IPS-18a (cell line): ENCODE measurements at regions not wholly inside any gene's neighbourhood (a gene's known extent, or its start where the extent isn't known, plus 50 kb on each side); places are given as distances from the start of the nearest gene placed in this dataset.

Experiments used
- H3K27ac ChIP-seq: one replicate; pipeline ENCODE4 v1.5.1; 2013; ENCODE audit warnings: low read length
- H3K27me3 ChIP-seq: one replicate; pipeline ENCODE4 v1.6.1; 2013; ENCODE audit warnings: mild to moderate bottlenecking, low read length; ENCODE audit not compliant: control insufficient read depth, insufficient read depth
- H3K36me3 ChIP-seq: one replicate; pipeline ENCODE4 v1.6.1; 2013; ENCODE audit warnings: low read depth, low read length; ENCODE audit not compliant: control insufficient read depth
- H3K4me1 ChIP-seq: one replicate; pipeline ENCODE4 v1.6.1; 2013; ENCODE audit warnings: low read depth, low read length; ENCODE audit not compliant: control insufficient read depth
- H3K4me3 ChIP-seq: one replicate; pipeline ENCODE4 v1.5.1; 2013; ENCODE audit warnings: low read length
- H3K9ac ChIP-seq: one replicate; pipeline ENCODE4 v1.6.1; 2013; ENCODE audit warnings: mild to moderate bottlenecking, low read length, moderate library complexity
- H3K9me3 ChIP-seq: one replicate; pipeline ENCODE4 v1.6.1; 2013; ENCODE audit warnings: low read depth, low read length; ENCODE audit not compliant: control insufficient read depth

DNA sequence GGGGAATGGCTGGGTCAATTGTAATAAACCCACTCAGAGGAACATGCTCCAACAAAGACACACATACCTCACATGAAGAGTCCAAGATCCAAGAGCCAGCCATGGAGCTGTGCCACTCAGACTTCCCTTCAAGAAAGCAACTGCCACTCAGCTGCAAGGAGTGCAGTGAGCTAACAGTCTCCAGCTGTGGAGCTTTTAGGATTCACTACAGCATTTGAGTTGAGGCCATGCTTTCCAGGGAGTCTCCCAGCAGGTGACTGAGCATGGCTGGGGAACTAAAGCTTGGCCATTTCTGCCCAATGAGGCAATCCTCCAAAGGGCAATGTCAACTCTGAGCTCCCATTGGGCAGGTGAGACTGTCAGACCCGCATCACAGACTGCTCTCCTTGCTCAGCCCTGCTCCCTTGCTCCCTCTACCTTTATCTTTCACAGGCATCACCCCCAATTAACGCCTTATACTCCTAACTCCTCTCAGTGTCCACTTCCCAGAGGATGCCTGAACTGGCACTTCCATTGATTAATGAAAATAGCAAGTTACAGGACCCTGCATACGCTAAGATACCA, 165.3 kb upstream of the CTNNB1 start:
- Histone ChIP-seq H3K9ac (no peak overlapping the region), H3K4me1 (no peaks in the 10 kb centered on the region), H3K27ac (no peak overlapping the region), H3K9me3 (no peaks in the 10 kb centered on the region), H3K4me3 (no peak overlapping the region), H3K36me3 (no peaks in the 10 kb centered on the region), H3K27me3 (no peaks in the 10 kb centered on the region)

GRCh38 chr3:41035456-41036022, 163.8 kb upstream of the CTNNB1 start:
- Histone ChIP-seq H3K9ac (no peak overlapping the region), H3K36me3 (no peaks in the 10 kb centered on the region), H3K4me1 (no peaks in the 10 kb centered on the region), H3K9me3 (no peaks in the 10 kb centered on the region), H3K27ac (no peak overlapping the region), H3K4me3 (no peak overlapping the region), H3K27me3 (no peaks in the 10 kb centered on the region)

DNA sequence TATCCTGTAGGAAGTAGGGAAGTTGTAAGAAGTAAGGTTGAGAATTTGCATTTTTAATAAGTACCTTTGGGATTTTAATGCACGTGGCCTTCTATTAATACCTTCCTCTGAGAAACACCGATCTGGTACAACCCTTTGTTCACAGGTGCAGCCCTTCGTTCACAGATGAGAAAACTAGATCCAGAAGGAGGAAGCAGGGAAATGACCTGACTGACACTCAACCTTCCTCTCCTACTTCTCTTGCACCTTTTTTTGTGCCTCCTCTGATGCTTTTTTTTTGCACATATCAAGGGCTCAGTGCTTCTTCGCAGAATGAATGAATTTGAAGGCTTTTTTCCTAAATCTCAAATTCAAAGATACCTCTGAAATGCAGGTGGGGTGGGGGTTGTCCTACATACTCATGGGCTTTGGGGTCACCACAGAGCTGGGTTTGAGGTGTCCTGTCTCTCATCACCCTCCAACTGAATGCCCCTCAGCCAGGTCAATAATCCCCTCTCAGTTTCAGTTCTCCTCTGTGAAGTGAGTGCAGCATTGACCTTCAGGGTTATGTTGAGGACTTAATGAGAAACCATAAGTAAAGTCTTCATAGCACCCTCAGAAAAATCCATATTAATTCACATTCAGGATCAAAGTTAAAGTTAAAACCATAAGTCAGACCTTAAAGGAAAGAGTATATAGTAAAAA, 161.5 kb upstream of the CTNNB1 start:
- Histone ChIP-seq H3K9me3 (no peaks in the 10 kb centered on the region), H3K4me3 (no peak overlapping the region), H3K36me3 (no peaks in the 10 kb centered on the region), H3K9ac (no peak overlapping the region), H3K27ac (no peak overlapping the region), H3K27me3 (no peaks in the 10 kb centered on the region), H3K4me1 (no peaks in the 10 kb centered on the region)

DNA sequence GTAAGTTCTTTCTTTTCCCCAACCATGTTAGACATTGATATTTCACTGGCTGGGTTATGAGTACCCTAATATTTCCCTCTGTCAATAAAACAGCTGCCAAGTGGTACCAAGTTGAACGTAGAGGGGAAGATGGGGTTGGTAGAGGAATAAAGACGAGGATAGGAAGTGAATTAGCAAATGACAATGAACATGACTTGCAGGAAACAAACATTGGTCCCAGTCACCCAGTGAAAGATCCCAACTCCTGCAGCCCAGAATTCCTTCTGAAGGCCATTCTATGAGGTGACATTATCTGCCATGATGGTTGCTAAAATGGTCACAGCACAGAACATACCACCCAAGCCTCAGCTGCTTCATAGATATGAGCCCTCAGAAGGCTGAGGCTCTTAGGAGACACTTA, 159.0 kb upstream of the CTNNB1 start:
- no peaks in the 10 kb centered on the region for H3K36me3 ChIP-seq
- H3K27me3 ChIP-seq = no peaks in the 10 kb centered on the region
- no peak overlapping the region for H3K4me3 ChIP-seq
- H3K9me3 ChIP-seq = no peaks in the 10 kb centered on the region
- H3K4me1 ChIP-seq = no peaks in the 10 kb centered on the region
- no peak overlapping the region for H3K27ac ChIP-seq
- no peak overlapping the region for H3K9ac ChIP-seq

DNA sequence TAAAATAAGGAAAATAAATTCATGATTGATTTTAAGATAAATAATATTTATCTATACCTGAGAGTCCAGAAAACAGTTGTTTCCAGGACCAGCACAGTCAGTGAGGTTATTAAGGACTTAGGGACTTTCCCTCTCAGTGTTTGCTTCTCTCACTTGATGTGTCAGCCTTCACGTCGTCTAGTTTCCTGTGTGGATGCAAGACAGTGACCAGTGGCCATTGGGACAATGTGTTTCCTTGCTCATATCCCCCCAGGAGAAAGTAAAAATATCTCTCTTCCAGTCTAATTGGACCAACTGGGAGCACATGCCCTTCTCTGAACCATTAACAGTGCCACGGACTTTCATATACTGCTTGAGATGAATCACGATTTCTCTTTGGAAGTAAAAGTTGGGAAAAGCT, 157.8 kb upstream of the CTNNB1 start:
- Histone ChIP-seq H3K4me3 (no peak overlapping the region), H3K27me3 (no peaks in the 10 kb centered on the region), H3K4me1 (no peaks in the 10 kb centered on the region), H3K9me3 (no peaks in the 10 kb centered on the region), H3K36me3 (no peaks in the 10 kb centered on the region), H3K27ac (no peak overlapping the region), H3K9ac (no peak overlapping the region)

DNA sequence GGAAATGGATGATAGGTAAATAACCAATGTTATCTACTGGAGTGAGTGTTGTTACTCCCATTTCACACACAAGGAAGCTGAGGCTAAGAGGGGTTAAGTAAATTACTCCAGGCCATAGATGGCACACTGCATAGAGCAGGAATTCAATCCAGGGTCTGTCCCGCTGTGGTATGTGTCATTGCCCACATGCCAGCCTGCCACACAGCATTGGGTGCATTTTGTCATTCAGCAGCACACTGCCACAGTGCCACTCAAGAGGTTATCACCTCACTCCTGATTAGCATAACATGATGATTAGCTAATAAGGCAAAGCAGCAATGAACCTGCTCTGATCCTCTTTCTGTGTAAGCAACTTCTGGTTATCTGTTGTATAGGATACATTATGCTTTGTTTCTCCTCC, 157.4 kb upstream of the CTNNB1 start:
- H3K9ac ChIP-seq = no peak overlapping the region
- no peak overlapping the region for H3K27ac ChIP-seq
- H3K27me3 ChIP-seq = no peaks in the 10 kb centered on the region
- no peaks in the 10 kb centered on the region for H3K9me3 ChIP-seq
- H3K4me3 ChIP-seq = no peak overlapping the region
- no peaks in the 10 kb centered on the region for H3K36me3 ChIP-seq
- H3K4me1 ChIP-seq = no peaks in the 10 kb centered on the region

DNA sequence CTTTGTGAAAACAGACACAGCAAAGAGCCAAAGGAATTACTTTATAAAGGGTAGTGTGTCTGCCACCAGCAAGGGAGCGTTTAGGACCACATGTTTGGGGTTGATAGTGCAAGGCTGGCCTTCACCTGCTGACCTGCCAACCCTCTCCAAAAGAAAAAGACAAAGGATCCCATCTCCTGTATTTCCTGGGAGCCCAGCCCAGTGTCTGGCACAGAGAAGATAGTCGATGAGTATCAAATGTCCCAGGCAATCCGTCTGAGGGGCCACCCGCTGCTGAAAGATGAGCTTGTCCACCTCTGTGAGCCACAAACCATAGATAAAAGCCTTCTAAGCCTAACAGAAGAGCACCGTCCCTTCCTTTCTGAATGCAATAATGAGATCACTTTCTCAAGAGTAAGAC, 154.8 kb upstream of the CTNNB1 start:
- H3K9me3 ChIP-seq = no peaks in the 10 kb centered on the region

GRCh38 chr3:41045491-41045890, 153.8 kb upstream of the CTNNB1 start:
- Histone ChIP-seq H3K4me1 (no peaks in the 10 kb centered on the region), H3K27me3 (no peaks in the 10 kb centered on the region), H3K9ac (no peak overlapping the region), H3K36me3 (no peaks in the 10 kb centered on the region), H3K4me3 (no peak overlapping the region), H3K9me3 (no peaks in the 10 kb centered on the region), H3K27ac (no peak overlapping the region)

More for the DNA sequence above, 154.8 kb upstream of the CTNNB1 start:
- H3K4me1 ChIP-seq = no peaks in the 10 kb centered on the region
- H3K36me3 ChIP-seq = no peaks in the 10 kb centered on the region
- no peak overlapping the region for H3K4me3 ChIP-seq
- no peaks in the 10 kb centered on the region for H3K27me3 ChIP-seq
- no peak overlapping the region for H3K27ac ChIP-seq
- H3K9ac ChIP-seq = no peak overlapping the region

DNA sequence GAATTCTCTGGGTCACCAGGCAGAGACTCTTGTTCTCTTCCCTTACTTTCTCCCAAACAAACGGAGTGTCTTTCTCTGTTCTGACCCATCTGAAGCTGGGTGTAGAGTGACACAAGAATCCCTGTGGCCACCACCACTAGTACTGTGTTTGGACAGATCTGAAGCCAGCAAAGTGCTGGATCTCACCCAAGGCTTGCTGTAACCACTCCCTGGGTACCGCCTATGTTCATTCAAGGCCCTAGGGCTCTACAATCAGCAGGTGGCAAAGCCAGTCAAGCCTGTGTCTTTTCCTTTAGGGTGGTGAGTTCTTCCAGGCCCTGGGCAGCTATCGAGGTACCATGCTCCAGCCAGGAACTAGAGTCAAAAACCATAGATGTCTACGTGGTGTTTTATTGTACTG, 149.2 kb upstream of the CTNNB1 start:
- H3K27me3 ChIP-seq = no peaks in the 10 kb centered on the region
- H3K9ac ChIP-seq = no peak overlapping the region
- no peak overlapping the region for H3K27ac ChIP-seq
- no peak overlapping the region for H3K4me3 ChIP-seq
- no peaks in the 10 kb centered on the region for H3K9me3 ChIP-seq
- H3K4me1 ChIP-seq = no peaks in the 10 kb centered on the region
- no peaks in the 10 kb centered on the region for H3K36me3 ChIP-seq

- Histone ChIP-seq H3K27me3 (no peaks in the 10 kb centered on the region), H3K4me3 (no peak overlapping the region), H3K4me1 (no peaks in the 10 kb centered on the region), H3K9ac (no peak overlapping the region), H3K27ac (no peak overlapping the region), H3K9me3 (no peaks in the 10 kb centered on the region), H3K36me3 (no peaks in the 10 kb centered on the region)
Observed at GRCh38 chr3:41053220-41053619, 146.1 kb upstream of the CTNNB1 start.

- H3K4me1 ChIP-seq = no peaks in the 10 kb centered on the region
- H3K36me3 ChIP-seq = no peaks in the 10 kb centered on the region
- no peaks in the 10 kb centered on the region for H3K9me3 ChIP-seq
- no peak overlapping the region for H3K9ac ChIP-seq
- no peaks in the 10 kb centered on the region for H3K27me3 ChIP-seq
- no peak overlapping the region for H3K4me3 ChIP-seq
- no peak overlapping the region for H3K27ac ChIP-seq
Observed at GRCh38 chr3:41060106-41060505, 139.2 kb upstream of the CTNNB1 start.

DNA sequence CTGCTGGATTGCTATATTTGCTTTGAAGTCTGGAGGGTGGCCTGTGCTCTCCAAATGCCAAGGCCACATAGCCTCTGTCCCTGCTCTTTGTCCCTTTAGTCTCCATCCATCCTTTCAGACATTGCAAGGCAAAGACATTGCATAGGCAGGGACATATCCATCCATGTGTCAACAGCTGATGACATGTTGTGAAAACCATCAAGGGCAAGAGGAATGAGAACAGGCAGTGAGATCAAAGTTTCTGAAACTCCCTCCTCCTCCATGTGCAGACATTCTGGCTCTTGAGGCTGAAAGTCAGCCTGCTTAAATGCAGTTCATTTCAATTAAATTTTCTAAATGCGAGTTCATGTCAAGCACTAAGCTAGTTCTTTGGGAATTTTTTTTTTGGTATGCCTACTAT, 135.2 kb upstream of the CTNNB1 start:
- Histone ChIP-seq H3K27ac (no peak overlapping the region), H3K9me3 (no peaks in the 10 kb centered on the region), H3K9ac (no peak overlapping the region), H3K4me3 (no peak overlapping the region), H3K4me1 (no peaks in the 10 kb centered on the region), H3K27me3 (no peaks in the 10 kb centered on the region), H3K36me3 (no peaks in the 10 kb centered on the region)
